ENCODE measurements at regions not wholly inside any gene's neighbourhood (a gene's known extent, or its start where the extent isn't known, plus 50 kb on each side); places are given as distances from the start of the nearest gene placed in this dataset.
"Not testable (repeated sequence)": the region's sequence is repeated elsewhere in the genome, so short reads cannot be mapped to it uniquely, and the experiment has no call there.

GRCh38 chr3:20583648-20584047, 397.6 kb upstream of the SGO1 start:
- no peak overlapping the region for H3K27ac ChIP-seq
- H3K27me3 ChIP-seq (replicated peaks): no peaks in the 10 kb centered on the region
- no peak overlapping the region for H3K4me3 ChIP-seq
- H3K36me3 ChIP-seq: no peaks in the 10 kb centered on the region
- DNase-seq (ENCODE audit: low read depth in 1 of 2, low spot score in 2 of 2): no peak
- H3K4me1 ChIP-seq (replicated peaks): no peaks in the 10 kb centered on the region
- H3K9me3 ChIP-seq (replicated peaks): 0 out of 2 replicates have a peak, but pooled peaks cover 4% of the 10 kb centered on the region

DNA sequence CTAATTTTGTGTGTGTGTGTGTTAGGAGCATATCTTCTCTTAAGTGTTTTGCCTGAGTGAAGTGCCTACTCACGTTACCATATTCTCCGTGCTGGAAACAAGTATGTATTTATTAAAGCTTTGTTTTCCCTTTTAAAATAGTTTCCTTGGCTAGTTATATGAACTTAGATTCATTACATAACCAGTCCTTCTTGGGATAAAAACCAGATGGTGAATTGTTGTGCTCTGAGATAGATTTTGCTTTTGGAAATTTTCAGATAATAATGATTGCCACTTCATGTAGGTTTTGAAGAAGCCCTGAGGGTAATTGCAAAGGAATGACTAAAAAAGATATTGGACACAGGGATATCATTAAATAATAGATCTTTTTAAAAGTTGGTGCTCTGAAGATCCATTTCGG, 390.2 kb upstream of the SGO1 start:
- no peaks in the 10 kb centered on the region for H3K36me3 ChIP-seq
- no peaks in the 10 kb centered on the region for H3K27me3 ChIP-seq (replicated peaks)
- no peak overlapping the region for H3K27ac ChIP-seq
- no peak overlapping the region for H3K4me3 ChIP-seq
- peaks cover 4% of the 10 kb centered on the region; the same call in 1 of the 2 replicates for H3K9me3 ChIP-seq (replicated peaks)
- no peak for DNase-seq (ENCODE audit: low read depth in 1 of 2, low spot score in 2 of 2)
- no peaks in the 10 kb centered on the region for H3K4me1 ChIP-seq (replicated peaks)

DNA sequence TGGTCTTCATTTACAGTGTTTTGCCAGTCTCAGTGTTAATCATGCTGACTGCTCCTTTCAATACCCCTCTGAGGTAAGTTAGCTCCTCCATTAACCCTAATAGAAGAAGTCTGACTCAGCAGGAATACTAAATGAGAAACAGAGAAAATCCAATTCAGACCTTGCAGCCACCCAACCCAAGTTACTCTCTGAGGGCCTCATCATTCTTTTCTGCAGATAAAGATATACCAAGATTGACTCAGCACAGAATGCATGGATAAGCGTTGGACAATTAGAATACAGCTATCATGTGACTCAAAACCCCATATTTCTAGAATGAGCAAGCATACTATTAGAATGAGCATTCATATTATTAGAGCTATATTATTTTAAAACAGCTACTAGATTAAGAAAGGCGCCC, 389.1 kb upstream of the SGO1 start:
- Histone ChIP-seq H3K4me1 (replicated peaks) (no peaks in the 10 kb centered on the region), H3K36me3 (no peaks in the 10 kb centered on the region), H3K27me3 (replicated peaks) (no peaks in the 10 kb centered on the region), H3K9me3 (replicated peaks) (peaks cover 4% of the 10 kb centered on the region; the same call in 1 of the 2 replicates), H3K4me3 (no peak overlapping the region), H3K27ac (no peak overlapping the region)
- no peak for DNase-seq (ENCODE audit: low read depth in 1 of 2, low spot score in 2 of 2)

DNA sequence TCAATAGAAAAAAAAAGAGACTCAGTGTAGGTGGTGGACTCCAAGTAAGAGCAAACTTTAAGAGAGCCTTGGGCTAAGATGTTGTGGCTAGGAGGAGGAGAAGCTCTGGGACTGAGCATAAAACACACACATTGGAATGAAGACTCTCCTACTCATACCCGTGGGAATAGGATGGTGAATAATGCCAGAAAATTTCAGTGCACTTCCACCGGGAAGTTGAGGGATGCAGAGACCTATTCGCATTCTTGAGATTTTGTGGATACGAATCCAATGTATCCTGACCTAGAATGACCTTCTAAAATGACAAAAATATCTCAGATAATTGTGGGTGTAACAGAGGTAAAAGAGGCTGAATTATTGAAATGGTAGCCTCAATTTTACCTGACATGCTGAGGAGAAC, 388.7 kb upstream of the SGO1 start:
- H3K27me3 ChIP-seq (replicated peaks): no peaks in the 10 kb centered on the region
- DNase-seq (ENCODE audit: low read depth in 1 of 2, low spot score in 2 of 2): no peak
- peaks cover 4% of the 10 kb centered on the region; the same call in 1 of the 2 replicates for H3K9me3 ChIP-seq (replicated peaks)
- H3K36me3 ChIP-seq: no peaks in the 10 kb centered on the region
- H3K4me3 ChIP-seq: no peak overlapping the region
- H3K27ac ChIP-seq: no peak overlapping the region
- H3K4me1 ChIP-seq (replicated peaks): no peaks in the 10 kb centered on the region

DNA sequence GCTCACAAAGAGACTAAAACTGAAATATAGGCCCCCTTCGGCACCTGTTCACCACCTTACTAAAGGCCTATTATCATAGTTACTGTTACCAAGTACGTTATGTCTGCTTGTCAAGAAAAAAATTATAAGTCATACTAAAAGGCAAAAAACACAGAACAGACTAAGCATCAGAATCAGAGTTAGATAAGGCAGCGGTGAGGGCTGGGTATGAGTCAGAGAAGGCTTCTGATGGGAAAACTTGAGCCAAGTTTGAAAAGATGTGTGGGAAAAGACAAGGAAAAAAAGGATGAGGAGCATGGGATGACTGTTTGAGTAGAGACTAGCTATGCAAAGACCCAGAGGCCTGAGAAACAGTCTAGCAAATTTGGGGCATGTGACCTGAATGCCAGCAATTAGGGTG, 387.2 kb upstream of the SGO1 start:
- Histone ChIP-seq H3K4me3 (no peak overlapping the region), H3K4me1 (replicated peaks) (no peaks in the 10 kb centered on the region), H3K27ac (no peak overlapping the region), H3K27me3 (replicated peaks) (no peaks in the 10 kb centered on the region), H3K9me3 (replicated peaks) (peaks cover 4% of the 10 kb centered on the region; the same call in 1 of the 2 replicates), H3K36me3 (no peaks in the 10 kb centered on the region)
- DNase-seq (ENCODE audit: low read depth in 1 of 2, low spot score in 2 of 2): no peak

DNA sequence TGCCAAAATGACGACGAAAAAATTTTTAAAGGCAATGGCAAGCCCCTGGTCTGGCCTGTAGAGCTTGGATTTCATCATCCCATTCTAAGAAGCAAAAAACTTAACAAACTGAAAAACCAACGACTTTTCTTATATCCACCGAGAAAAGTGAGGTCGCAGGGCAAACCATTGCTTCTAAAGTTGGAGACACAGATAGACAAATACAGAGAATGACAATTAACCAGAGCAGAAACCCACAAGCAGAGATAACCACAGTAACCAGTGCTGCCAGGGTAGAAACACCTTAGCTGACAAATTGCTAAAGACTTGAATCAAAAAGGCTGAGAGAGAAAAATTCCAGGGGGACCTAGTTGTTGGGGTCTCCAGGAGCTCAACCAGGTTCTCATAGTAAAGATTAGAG, 386.5 kb upstream of the SGO1 start:
- Histone ChIP-seq H3K9me3 (replicated peaks) (no peaks in the 10 kb centered on the region), H3K27me3 (replicated peaks) (no peaks in the 10 kb centered on the region), H3K27ac (no peak overlapping the region), H3K36me3 (no peaks in the 10 kb centered on the region), H3K4me3 (no peak overlapping the region), H3K4me1 (replicated peaks) (no peaks in the 10 kb centered on the region)
- DNase-seq (ENCODE audit: low read depth in 1 of 2, low spot score in 2 of 2): no peak

- no peak overlapping the region for H3K27ac ChIP-seq
- H3K4me1 ChIP-seq (replicated peaks): no peaks in the 10 kb centered on the region
- H3K36me3 ChIP-seq: no peaks in the 10 kb centered on the region
- no peaks in the 10 kb centered on the region; the same call in 1 of the 2 replicates for H3K9me3 ChIP-seq (replicated peaks)
- no peak overlapping the region for H3K4me3 ChIP-seq
- DNase-seq (ENCODE audit: low read depth in 1 of 2, low spot score in 2 of 2): no peak
- no peaks in the 10 kb centered on the region for H3K27me3 ChIP-seq (replicated peaks)
Observed at GRCh38 chr3:20569310-20569709, 383.3 kb upstream of the SGO1 start.

- DNase-seq (ENCODE audit: low read depth in 1 of 2, low spot score in 2 of 2): no peak
- Histone ChIP-seq H3K36me3 (no peaks in the 10 kb centered on the region), H3K9me3 (replicated peaks) (peaks cover 2% of the 10 kb centered on the region; the same call in 1 of the 2 replicates), H3K27me3 (replicated peaks) (no peaks in the 10 kb centered on the region), H3K4me1 (replicated peaks) (no peaks in the 10 kb centered on the region), H3K27ac (no peak overlapping the region), H3K4me3 (no peak overlapping the region)
Observed at GRCh38 chr3:20564966-20565365, 379.0 kb upstream of the SGO1 start.

DNA sequence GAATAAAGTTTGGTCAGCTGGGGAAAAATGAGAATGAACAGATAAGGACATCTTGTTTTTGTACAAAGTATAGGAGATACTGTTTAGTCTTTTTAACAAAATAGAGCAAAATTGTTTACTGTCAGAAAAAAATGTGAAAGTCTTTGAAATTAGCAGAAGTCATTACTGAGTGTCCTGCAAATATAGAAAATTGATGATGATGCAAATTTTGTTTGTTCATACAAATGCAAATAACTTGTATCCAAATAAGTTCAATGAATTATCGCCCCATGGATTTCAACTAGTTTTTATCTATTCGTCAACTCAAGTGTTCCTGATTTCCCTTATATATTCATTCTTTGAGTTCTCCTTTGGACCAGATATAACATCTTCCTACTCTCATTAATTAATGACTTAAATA, 378.0 kb upstream of the SGO1 start:
- H3K36me3 ChIP-seq: no peaks in the 10 kb centered on the region
- no peaks in the 10 kb centered on the region for H3K27me3 ChIP-seq (replicated peaks)
- H3K4me1 ChIP-seq (replicated peaks): no peaks in the 10 kb centered on the region
- H3K27ac ChIP-seq: no peak overlapping the region
- H3K9me3 ChIP-seq (replicated peaks): peaks cover 2% of the 10 kb centered on the region; the same call in 1 of the 2 replicates
- no peak for DNase-seq (ENCODE audit: low read depth in 1 of 2, low spot score in 2 of 2)
- H3K4me3 ChIP-seq: no peak overlapping the region

DNA sequence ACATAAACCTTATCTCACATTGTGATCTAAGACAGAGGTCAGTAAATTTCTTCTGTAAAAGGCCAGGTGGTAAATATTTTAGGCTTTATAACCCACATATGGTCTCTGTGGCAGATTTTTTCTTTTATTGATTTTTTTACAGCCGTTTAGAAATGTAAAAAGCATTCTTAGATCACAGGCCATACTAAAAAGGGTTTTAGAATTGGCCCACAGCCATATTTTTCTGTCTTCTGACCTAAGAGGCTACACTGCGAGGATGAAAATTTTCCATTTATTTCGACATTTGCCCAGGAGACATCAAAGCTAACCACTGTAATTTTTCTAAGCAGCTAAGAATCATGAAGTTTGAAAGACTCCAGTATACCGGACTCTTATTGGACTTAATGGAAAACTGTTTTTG, 377.2 kb upstream of the SGO1 start:
- Histone ChIP-seq H3K27ac (no peak overlapping the region), H3K4me1 (replicated peaks) (no peaks in the 10 kb centered on the region)
- DNase-seq (ENCODE audit: low read depth in 1 of 2, low spot score in 2 of 2): no peak

DNA sequence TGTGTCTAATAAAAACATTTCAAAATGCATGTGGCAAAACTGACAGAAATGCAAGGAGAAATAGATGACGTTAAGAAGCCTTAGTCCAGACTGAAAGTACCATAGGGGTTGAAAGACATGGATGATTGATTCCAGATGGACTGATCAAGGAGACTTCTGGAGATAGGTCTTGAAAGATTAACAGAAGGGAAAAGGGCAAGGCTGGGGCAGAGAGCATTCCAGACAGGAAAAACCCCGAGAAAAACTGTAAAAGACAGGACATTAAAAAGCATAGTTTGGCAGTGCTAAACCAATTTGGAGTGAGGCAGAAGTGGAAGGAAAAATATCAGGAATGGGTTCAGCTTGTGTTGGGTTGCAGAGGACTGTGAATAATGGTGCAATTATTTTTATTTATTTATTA, 375.2 kb upstream of the SGO1 start:
- DNase-seq (ENCODE audit: low read depth in 1 of 2, low spot score in 2 of 2): no peak
- Histone ChIP-seq H3K27ac (no peak overlapping the region), H3K36me3 (no peaks in the 10 kb centered on the region), H3K9me3 (replicated peaks) (peaks cover 2% of the 10 kb centered on the region; the same call in 1 of the 2 replicates), H3K27me3 (replicated peaks) (no peaks in the 10 kb centered on the region), H3K4me1 (replicated peaks) (no peaks in the 10 kb centered on the region), H3K4me3 (no peak overlapping the region)

More for the DNA sequence above, 377.2 kb upstream of the SGO1 start:
- no peak overlapping the region for H3K4me3 ChIP-seq
- no peaks in the 10 kb centered on the region for H3K36me3 ChIP-seq
- H3K27me3 ChIP-seq (replicated peaks): no peaks in the 10 kb centered on the region
- peaks cover 2% of the 10 kb centered on the region; the same call in 1 of the 2 replicates for H3K9me3 ChIP-seq (replicated peaks)

DNA sequence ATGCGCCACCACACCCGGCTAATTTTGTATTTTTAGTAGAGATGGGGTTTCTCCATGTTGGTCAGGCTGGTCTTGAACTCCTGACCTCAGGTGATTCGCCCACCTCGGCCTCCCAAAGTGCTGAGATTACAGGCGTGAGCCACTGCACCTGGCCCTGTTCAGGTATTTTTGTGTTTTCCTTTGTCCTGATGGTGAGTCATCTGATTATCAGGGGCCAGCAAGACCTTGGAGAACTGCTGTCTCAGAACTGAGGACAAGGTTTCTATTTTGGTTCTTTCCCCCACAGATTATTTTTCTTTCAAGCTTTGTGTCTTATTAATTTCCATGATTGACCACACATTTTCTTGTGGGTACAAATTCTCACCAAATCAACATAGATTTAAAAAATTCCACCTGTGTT, 374.4 kb upstream of the SGO1 start:
- H3K36me3 ChIP-seq; H3K9me3 ChIP-seq (replicated peaks); H3K27me3 ChIP-seq (replicated peaks); H3K27ac ChIP-seq; DNase-seq (ENCODE audit: low read depth in 1 of 2, low spot score in 2 of 2); H3K4me3 ChIP-seq; H3K4me1 ChIP-seq (replicated peaks): not testable (repeated sequence)

- Histone ChIP-seq H3K9me3 (replicated peaks) (0 out of 2 replicates have a peak, but pooled peaks cover 2% of the 10 kb centered on the region), H3K4me1 (replicated peaks) (no peaks in the 10 kb centered on the region), H3K27ac (no peak overlapping the region), H3K27me3 (replicated peaks) (no peaks in the 10 kb centered on the region), H3K36me3 (no peaks in the 10 kb centered on the region), H3K4me3 (no peak overlapping the region)
- no peak for DNase-seq (ENCODE audit: low read depth in 1 of 2, low spot score in 2 of 2)
Observed at GRCh38 chr3:20558161-20558560, 372.2 kb upstream of the SGO1 start.

DNA sequence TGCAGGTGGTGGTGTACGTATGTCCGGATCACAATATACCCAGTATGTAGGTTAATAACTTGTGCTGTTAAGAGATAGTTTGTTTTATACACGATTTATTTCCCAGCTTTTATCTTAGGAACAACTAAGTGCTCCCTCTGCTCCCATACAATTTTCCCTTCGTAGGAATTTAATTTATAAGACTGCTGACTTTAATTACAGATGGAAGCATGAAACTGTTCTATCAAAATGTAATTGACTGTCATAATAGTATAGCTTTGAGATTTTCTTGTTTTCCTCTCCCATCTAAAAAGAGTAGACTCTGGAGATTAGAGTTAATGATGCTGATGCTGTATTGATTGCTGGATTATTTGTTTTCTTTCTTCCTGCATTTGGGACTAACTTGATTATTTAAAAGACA, 370.7 kb upstream of the SGO1 start:
- Histone ChIP-seq H3K27me3 (replicated peaks) (no peaks in the 10 kb centered on the region), H3K27ac (no peak overlapping the region), H3K36me3 (no peaks in the 10 kb centered on the region), H3K4me1 (replicated peaks) (no peaks in the 10 kb centered on the region), H3K4me3 (no peak overlapping the region), H3K9me3 (replicated peaks) (no peaks in the 10 kb centered on the region)
- DNase-seq (ENCODE audit: low read depth in 1 of 2, low spot score in 2 of 2): no peak

DNA sequence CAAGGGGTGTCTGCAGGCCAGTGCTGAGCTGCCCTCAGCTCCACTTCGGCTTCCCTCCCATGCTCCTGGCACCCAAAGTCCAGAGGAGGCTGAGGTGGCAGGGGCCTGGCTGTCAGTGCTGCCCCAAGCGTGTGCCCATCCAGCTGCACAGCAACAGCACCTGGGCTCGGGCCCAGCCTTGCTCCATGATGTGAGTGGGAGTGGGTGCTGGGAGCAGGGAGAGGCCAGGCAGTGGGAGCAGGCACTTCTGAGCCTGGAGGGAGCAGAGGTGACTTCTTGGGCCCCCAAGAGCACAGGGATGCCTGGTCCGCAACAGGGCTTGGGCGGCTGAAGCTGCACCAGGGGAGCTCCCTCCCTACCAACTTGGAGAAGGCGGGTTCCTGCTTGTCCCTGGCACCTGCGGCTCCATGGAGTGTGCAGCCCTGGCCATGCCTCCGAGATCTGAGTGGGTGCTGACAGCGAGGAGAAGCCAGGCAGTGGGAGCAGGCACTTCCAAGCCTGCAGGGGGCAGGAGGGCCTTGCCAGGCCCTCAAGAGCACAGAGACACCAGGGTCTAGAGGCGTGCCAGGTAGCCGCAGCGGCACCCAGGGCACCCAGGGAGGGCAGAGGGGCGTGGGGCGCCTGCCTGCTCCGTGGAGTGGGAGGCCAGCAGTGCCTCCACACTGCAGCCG, 366.7 kb upstream of the SGO1 start:
- H3K4me1 ChIP-seq (replicated peaks): no peaks in the 10 kb centered on the region

More for the DNA sequence above, 366.7 kb upstream of the SGO1 start:
- Histone ChIP-seq H3K4me3 (no peak overlapping the region), H3K27me3 (replicated peaks) (no peaks in the 10 kb centered on the region), H3K36me3 (no peaks in the 10 kb centered on the region), H3K9me3 (replicated peaks) (no peaks in the 10 kb centered on the region), H3K27ac (no peak overlapping the region)
- DNase-seq (ENCODE audit: low read depth in 1 of 2, low spot score in 2 of 2): no peak

Measured in SJSA1 (cell line).